HG03039 (cell line): ENCODE measurements at regions not wholly inside any gene's neighbourhood (a gene's known extent, or its start where the extent isn't known, plus 50 kb on each side); places are given as distances from the start of the nearest gene placed in this dataset.
A peak's percentile ranks its signal among the peaks of the same experiment; 100 is the strongest.
"Not testable (repeated sequence)": the region's sequence is repeated elsewhere in the genome, so short reads cannot be mapped to it uniquely, and the experiment has no call there.

Experiments
- ATAC-seq: cut with Tn5 transposase; IDR thresholded peaks from one replicate; pipeline ENCODE4 v1.9.1; 2021; ENCODE audit warnings: mild to moderate bottlenecking, moderate library complexity; ENCODE audit not compliant: unreplicated experiment

DNA sequence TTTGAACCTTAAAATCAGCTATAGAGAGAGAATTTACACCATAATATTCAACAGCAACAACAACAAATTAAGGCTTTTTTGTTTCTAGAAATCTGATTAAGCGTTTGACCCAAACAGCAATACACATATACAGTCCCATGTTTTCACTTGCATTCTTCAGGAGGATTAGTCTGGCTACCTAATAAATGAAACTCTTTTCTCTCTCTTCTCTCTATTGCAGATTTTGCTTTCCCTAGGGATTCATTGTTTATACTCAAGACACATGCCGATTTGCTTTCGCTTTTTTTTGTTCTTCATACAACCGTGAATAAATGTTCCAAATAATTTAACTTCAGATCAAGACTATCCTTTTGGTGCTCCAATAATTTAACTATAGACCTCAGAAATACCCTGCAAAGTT lies 162.4 kb upstream of the PTBP2 start:
- ATAC-seq: no peak

DNA sequence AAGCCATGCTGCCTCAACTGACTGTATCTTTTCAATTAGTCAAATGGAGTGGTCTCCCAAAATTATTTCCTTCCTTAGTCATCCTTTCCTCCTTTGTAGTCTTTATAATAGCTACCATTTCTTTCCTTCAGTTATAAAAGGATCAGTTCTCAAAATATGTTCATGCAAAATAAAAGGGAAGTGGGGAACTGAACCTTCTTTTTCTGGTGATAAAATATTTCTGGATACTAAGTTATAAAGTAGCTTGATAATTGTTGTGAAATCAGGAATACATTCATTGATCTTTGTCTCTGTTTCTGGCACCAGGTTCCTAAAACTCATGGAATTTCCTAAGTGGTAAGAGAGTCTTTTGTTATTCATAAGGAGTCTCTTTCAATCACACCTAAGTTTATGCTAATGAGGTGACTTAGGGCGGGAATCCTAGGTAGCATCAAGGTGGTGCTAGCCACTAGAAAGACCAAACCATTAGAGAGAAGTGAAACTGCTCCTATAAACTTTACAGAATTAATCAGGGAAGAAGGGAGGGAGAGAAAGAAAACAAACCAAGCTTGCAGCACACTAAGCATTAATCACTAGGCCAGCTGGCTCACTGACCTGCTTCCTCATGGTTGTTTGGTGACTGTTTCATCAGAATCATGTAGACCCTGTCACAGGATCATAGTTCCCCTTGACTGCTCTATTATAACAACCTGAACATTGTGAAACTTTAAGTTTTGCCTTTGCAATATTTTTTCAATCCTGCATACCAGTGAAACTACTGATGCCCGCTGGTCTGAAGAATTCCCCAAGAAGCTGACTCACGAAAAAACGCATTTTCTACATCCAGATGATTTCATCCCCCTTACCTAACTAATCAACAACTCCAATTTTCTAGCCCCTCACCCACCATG lies 161.6 kb upstream of the PTBP2 start:
- no peak for ATAC-seq

DNA sequence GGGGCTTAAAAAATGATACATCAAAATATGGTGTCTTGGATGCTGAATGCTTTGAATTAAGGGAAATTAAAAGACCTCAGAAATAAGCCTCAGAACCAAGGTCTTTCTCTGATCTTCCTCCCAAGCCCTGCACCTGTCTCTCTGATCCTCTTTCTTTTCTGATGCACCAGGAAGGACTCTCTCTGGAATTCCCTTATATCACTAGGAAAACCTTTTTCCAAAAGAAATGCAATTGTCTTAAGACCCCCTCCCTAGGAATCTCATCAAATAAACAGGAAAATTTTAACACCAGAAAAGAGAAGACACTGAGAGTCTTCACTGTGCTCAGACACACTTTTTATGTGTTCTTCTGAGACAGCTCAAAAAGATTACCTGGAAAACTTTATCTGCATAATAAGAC lies 159.5 kb upstream of the PTBP2 start:
- ATAC-seq: no peak

DNA sequence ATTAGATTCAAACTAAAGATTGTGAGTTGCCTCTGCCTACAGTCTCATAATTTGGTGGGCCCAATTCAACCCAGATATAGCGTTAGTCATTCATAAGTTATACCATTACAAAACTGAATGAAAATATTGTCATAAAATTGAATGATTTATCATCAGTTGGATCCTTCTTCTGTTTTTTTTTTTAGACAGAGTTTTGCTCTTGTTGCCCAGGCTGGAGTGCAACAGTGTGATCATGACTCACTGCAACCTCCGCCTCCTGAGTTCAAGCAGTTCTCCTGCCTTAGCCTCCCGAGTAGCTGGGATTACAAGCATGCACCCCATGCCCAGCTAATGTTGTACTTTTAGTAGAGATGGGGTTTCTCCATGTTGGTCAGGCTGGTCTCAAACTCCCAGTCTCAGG lies 157.2 kb upstream of the PTBP2 start:
- ATAC-seq: not testable (repeated sequence)

DNA sequence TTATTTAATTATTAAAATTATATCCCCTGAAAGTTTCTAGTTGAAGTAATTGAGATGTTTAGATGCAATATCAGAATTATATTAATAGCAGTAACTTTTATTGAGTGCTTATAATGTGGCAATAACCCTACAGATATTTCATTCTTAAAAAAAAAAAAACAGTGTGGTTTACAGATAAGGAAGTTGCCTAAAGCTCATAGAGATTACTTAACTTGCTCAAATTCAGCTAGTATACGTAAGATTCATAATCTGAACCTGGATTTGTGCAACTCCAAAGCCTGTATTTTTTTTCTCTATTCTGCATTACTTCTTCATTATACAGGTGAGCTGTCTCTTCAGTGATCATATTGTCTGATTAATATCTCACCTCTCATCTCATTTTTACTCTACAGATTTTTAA lies 156.0 kb upstream of the PTBP2 start:
- ATAC-seq: no peak

DNA sequence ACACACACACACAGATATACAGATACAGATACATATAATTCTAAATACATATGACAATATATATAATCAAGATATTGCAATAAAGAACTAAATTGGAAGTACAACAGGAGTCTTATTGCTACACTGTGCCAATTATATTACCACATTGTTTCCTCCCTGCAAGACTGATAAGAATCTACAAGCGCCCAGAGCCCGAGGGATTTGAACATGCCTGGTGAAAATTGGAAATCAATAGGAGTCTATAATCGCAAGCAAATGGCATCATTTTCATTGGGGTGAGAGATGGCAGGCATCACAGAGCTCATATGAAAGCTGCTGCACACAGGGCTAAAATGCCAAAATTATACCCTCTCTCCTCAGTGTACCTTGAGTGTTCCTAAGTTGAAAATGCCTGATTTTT lies 152.9 kb upstream of the PTBP2 start:
- no peak for ATAC-seq

DNA sequence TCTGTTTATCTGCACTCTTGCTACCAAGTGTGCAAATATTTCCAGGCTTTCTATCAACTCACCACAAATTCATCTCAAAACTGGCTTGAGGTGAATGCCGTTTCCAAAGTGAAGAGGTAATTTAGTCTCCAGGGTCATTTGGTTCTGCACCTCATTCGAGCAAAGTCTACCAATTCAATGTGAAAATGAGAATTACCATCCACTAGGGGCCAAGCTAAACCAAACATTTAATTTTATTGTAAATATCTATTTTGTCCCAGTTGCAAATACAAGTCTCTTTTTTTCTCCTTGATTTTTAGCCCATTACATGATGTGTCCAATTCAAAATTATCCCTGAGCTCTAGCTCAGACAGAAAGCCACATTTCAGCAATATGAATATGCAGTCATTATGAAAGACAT lies 152.3 kb upstream of the PTBP2 start:
- ATAC-seq: no peak

DNA sequence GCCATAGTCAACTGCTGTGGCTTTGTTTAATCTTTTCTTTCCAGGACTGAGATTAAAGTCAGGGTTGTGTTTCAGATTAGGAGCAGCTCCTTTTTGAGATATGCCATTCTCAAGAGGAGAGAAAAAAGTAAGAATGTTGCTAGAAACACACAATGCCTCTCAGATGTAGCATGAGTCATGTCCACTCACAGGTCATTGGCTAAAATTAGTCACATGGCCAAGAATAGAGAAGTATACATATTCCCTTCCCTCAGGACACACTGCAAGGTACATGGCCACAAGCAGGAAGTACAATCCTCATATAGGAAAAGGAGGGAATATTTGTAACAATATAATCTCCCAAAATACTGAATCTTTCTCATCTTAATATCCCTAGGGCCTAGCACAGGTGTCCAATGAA lies 141.9 kb upstream of the PTBP2 start:
- ATAC-seq: no peak

DNA sequence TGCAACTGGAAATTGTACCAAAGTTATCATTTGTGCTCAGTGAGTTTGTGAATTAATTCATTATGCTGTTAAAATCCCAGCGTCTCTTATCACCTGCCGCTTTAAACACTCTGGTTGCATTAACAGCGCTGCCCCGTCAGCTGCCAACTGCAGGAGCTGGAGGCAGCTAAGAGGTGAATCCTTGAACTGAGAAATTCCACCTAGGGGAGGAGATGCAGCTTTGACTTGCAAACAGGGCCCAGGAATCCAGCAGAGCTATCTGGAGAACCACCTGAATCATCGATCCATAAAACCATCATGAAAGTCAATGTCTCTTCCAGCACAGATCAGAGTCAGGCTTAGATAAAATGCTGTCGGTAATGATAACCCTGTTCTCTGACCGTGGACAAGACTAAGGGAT lies 140.7 kb upstream of the PTBP2 start:
- no peak for ATAC-seq

DNA sequence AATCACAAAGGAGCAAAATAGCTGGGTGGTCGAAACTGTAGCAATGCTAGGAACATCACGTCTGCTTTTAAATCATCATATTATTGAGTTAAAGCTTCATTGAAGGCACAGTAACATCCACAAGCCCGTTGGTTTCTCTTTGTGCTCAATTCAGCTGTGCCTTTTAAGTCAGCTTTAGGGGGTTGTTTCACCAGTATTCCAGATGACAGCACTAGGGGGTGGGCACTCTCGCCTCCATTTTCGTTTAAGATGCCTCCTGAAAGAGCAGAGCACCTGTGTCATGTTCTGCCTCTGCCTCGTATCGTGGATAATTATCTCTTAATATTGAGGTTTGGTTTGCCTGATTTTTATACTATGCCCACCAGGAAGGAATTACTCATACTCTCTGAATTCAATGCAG lies 139.8 kb upstream of the PTBP2 start:
- no peak for ATAC-seq

DNA sequence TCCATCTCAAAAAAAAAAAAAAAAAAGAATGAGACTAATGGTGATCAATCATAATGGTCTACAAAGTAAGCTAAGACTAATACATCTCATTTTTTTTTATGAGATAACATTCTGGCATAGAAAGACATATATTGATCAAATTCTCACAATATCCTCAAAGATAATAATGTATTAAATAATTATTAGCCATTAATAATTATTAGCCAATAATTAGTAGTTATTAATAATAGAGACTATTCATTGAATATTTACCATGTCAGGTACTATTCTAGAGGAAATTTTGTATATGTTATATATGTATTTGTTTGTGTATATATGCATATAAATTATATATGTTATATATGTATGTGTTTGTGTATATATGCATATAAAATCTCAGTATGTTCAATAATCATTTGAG lies 137.7 kb upstream of the PTBP2 start:
- no peak for ATAC-seq

DNA sequence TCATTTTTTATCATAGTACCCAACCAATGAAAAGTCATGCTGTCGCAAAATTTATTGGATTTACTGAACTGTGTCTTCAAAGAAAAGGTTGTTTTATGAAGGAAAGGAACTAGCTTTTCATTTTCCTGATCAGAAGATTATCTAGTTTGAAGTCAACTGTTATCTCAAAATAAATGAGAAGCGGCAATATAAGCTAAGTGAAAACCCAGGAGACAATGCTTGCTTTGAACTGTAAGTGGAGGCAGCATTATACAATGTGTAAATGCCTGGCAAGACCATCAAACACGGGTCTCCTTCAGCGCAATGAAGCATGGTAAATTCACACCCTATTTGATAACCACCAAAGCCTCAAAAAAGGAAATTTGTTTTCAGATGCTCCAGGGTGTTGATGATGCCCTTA lies 134.4 kb upstream of the PTBP2 start:
- no peak for ATAC-seq

DNA sequence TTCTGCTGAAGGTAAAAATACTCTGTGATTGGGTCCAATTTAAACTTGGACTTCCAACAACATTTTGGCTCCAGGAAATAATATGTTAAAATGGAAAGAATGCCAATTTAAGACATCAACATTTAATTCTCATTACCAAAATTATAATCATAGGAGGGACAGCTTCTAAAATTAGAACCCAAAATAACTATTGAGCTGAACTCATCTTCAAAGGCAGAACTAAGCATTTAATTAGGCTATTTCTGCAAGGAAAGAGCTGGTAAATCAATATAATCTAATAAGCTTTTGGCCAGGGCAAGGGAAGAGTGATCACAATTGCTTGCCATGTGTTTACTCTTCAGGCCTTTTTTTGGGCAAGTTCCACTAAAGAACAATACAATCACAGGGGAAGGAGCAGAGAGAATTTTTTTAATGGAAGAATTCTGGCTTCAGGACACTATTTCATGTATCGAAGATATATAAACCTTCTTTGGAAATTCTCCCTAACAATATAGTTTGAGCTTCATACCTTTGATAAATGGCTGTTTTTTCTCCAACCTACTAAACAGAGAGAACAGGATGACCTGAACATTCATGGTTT lies 133.1 kb upstream of the PTBP2 start:
- ATAC-seq: no peak

DNA sequence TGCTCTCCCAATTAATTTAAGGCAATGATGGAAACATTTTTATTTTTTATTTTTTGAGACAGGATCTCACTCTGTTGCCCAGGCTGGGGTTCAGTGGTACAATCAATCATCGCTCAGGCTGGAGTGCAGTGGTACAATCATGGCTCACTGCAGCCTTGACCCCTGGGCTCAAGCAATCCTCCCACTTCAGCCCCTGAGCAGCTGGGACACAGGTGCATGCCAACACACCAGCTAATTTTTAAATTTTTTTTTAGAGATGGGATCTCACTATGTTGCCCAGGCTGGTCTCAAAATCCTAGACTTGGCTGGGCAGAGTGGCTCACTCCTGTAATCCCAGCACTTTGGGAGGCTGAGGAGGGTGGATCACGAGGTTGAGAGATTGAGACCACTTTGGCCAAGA lies 126.1 kb upstream of the PTBP2 start:
- not testable (repeated sequence) for ATAC-seq

DNA sequence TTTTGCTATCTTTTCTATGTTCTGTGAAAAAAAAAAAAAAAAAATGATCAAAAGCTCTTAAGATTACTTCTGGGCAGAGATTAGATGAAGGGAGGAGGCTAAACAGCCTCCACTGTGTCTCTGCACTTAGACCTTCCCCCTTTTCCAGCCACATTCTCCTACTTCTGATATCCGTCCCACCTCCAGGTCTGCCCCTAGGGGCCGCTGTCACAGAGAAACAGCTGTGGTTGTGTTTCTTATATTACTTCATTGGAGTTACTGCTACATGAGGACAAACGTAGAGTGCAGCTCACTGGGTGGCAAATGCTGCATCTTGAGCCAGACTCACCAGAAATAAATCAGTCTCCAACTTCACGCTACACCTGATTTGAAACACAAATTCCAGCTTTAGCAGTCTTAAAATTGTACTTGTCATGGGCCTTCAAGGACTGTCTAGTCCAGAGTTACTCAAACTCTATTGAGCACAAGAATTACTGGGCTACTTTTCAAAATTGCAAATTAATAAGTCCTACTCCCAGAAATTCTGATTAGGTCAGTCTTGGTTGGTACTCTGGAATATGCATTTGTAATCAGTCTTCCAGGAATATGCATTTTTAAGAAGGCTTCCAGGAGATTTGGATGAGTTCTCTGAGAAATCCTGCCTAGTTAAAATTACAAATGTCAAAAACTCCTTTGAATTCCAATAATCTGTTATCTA lies 125.2 kb upstream of the PTBP2 start:
- ATAC-seq: peak; percentile 72

DNA sequence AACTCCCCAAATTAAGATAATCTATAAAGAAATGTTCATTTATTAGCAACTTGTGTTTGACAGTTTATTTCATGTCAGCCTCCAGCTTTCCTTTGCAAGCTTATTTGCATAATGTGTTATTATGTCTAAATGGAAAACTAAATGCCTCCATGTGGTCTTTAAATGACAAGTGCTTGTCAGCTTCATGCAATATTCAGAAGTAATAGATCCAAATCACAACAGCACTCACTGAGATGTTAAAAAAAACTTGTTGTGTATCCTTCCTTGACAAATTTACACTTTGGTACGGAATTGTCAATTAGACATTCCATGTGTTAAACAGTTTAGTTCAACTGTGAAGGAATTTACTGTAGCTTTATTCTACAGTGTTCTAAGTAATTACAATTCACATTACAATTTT lies 124.4 kb upstream of the PTBP2 start:
- ATAC-seq: no peak

DNA sequence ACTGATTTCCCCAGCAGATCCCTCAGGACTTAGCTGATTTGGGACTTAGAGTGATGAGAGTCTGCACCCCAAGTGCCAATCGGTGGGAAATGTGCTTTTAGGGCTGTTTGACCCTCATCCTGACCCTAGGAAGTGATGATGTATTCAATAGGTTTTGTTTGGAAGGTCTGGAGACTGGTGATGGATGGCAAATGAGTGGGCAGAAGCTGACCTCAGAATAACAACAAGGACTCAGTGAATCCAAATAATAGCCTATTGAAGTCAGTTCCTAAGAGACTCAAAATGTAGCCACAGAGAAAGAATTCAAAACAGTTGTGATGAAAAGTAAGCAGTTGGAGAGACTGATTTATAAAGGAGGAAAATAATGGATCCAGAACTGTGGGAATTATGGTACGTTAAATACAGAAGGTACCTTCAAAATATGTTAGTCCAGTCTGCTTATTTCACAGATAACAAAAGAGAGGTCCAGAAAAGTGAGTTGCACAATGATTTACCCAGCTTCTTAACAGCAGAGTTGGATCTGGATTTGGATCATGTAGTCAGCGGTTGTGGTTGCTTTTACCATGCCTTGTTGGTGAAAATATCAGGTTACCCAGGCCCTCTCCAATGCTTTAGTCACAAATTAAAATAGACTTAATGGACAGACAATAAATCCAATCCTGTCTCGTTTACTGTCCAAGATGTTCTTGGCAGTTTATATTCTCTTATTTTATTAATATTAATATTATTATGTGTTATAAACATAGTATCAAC lies 123.0 kb upstream of the PTBP2 start:
- ATAC-seq: no peak

DNA sequence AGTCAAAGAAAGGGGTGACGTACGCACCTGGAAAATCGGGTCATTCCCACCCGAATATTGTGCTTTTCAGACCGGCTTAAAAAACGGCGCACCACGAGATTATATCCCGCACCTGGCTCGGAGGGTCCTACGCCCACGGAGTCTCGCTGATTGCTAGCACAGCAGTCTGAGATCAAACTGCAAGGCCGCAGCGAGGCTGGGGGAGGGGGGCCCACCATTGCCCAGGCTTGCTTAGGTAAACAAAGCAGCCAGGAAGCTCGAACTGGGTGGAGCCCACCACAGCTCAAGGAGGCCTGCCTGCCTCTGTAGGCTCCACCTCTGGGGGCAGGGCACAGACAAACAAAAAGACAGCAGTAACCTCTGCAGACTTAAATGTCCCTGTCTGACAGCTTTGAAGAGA lies 117.0 kb upstream of the PTBP2 start:
- ATAC-seq: not testable (repeated sequence)

DNA sequence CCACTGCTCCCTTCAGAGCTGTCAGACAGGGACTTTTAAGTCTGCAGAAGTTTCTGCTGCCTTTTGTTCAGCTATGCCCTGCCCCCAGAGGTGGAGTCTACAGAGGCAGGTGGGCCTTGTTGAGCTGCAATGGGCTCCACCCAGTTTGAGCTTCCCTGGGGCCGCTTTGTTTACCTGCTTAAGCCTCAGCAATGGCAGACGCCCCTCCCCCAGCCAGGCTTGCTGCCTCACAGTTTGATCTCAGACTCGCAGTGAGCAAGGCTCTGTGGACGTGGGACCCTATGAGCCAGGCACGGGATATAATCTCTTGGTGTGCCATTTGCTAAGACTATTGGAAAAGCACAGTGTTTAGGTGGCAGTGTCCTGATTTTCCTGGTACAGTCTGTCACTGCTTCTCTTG lies 104.2 kb upstream of the PTBP2 start:
- not testable (repeated sequence) for ATAC-seq

DNA sequence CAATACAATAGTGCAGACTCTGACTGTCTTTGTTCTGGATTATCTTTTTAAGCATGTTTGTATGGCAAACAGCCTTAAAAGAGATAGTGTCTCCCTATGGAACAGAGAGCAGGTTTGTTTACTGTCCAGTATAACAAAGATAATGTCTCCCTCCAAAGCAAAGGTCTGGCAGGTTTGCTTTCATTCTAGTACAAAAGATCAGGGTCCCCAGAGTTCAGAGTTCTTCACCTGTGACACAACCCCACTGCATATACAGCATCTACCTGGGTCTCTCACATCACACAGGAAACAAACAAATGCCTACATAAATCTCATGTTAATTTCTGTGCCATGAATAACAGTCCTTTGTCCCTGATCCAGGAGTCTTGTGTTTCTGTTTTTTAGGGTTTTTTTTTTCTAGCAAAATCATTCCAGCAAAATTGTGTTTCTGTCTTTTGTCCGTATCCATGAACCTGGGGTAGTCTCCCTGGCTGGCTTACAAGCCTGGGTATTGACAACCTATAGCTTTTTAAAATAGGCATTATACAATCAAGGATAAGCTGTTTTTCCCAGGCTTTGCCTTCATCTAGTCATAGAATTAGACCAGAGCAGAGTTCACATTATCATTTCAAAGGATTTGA lies 89.4 kb upstream of the PTBP2 start:
- no peak for ATAC-seq

DNA sequence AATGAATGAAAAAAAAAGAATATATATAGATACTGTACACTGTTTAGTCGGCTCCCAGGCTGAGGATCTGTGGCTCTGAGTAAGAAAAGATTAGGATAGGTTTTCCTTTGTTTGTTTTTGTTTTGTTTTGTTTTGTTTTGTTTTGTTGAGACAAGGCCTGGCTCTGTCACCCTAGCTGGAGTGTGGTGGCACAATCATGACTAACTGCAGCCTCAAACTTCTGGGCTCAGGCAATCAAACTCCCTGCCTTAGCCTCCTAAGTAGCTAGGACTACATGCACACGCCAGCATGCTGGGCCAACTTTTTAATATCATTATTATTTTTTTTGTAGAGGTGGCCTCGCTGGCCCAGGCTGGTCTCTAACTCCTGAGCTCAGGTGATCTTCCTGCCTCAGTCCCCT lies 87.9 kb upstream of the PTBP2 start:
- ATAC-seq: no peak
